HepG2 (cell line): ENCODE measurements at regions not wholly inside any gene's neighbourhood (a gene's known extent, or its start where the extent isn't known, plus 50 kb on each side); places are given as distances from the start of the nearest gene placed in this dataset.

Experiments used
- ATAC-seq: fragments of 200-7000 bp; cut with Tn5 transposase; 3 replicates; pipeline ENCODE4 v1.9.1; 2020; ENCODE audit warnings: mild to moderate bottlenecking, moderate library complexity
- BruUV-seq: library from RNA; stranded (reverse); fragments of 400-500 nt; replicated peaks from 2 replicates; lab custom pipeline; 2021; lab: Mats Ljungman, UMichigan
- CTCF ChIA-PET: fragments of 300-600 bp; formaldehyde crosslinking; extraction: SDS; loops from one replicate; lab custom pipeline; 2021; ENCODE audit warnings: low total read pairs, inconsistent platforms, low intra/inter-chr PET ratio; lab: Yijun Ruan, JAX
- POLR2A ChIA-PET: fragments of 350-600 bp; sonication (Branson Sonifier 250); formaldehyde crosslinking; loops from one replicate; lab custom pipeline; 2020; ENCODE audit warnings: antibody characterized with exemption, inconsistent platforms; lab: Yijun Ruan, JAX
- DNase-seq: peaks from one replicate; pipeline ENCODE4 v3.0.0-alpha.2; 2015; ENCODE audit warnings: low spot score
- FAIRE-seq: peaks from 3 replicates; lab custom pipeline; 2011; peaks lifted over from hg19 to GRCh38; lab: Jason Lieb, UNC
- H2AFZ ChIP-seq: one replicate; pipeline ENCODE4 v1.6.1; 2011; ENCODE audit warnings: low read length, inconsistent platforms
- H3K27ac ChIP-seq: fragments of 300-600 bp; 3 replicates; pipeline ENCODE4 v1.8.0; 2011; ENCODE audit warnings: mixed run types, mild to moderate bottlenecking, mixed read lengths, low read length, inconsistent platforms; ENCODE audit not compliant: insufficient read depth; ENCODE audit errors: extremely low read length
- H3K27me3 ChIP-seq, 2 experiments: fragments of 200-600 bp in 1 of 2; 2 replicates in 1 of 2; 3 replicates in 1 of 2; pipeline versions ENCODE4 v1.6.0 to v1.8.0; 2011; ENCODE audit warnings: low read length in 2 of 2, mild to moderate bottlenecking in 2 of 2, moderate library complexity in 2 of 2, inconsistent platforms in 1 of 2; ENCODE audit not compliant: insufficient read depth in 2 of 2, control insufficient read depth in 1 of 2
- H3K36me3 ChIP-seq, 2 experiments: fragments of 200-600 bp in 1 of 2; replicated peaks in 1 of 2; 2 replicates in 1 of 2; 3 replicates in 1 of 2; pipeline versions ENCODE4 v1.5.1 to v1.8.0; 2011; ENCODE audit warnings: low read length in 2 of 2, inconsistent platforms in 1 of 2; ENCODE audit not compliant: insufficient read depth in 2 of 2, control insufficient read depth in 1 of 2
- H3K4me1 ChIP-seq: 2 replicates; pipeline ENCODE4 v1.5.1; 2012; ENCODE audit warnings: low read length, inconsistent platforms; ENCODE audit not compliant: insufficient read depth
- H3K4me2 ChIP-seq: 2 replicates; pipeline ENCODE4 v1.6.0; 2011; ENCODE audit warnings: low read depth, low read length, inconsistent platforms
- H3K4me3 ChIP-seq, 3 experiments: fragments of 200-600 bp in 1 of 3; sonication (generic), shearing (Covaris generic) in 1 of 3; replicated peaks in 1 of 3; 2 replicates each; pipeline ENCODE4 v1.5.1; 2011 to 2016; ENCODE audit warnings: low read length in 3 of 3, inconsistent platforms in 2 of 3, low read depth in 2 of 3, mild to moderate bottlenecking in 2 of 3, control low read depth in 1 of 3, mixed read lengths in 1 of 3; ENCODE audit not compliant: insufficient read depth in 1 of 3
- H3K79me2 ChIP-seq: one replicate; pipeline ENCODE4 v1.6.1; 2011; ENCODE audit warnings: low read length, inconsistent platforms; ENCODE audit not compliant: insufficient read depth
- H3K9ac ChIP-seq: 2 replicates; pipeline ENCODE4 v1.6.0; 2011; ENCODE audit warnings: mild to moderate bottlenecking, low read depth, low read length, inconsistent platforms; ENCODE audit not compliant: insufficient read depth
- H3K9me3 ChIP-seq: 2 replicates; pipeline ENCODE4 v1.5.1; 2012; ENCODE audit warnings: mild to moderate bottlenecking, low read length
- H4K20me1 ChIP-seq: 2 replicates; pipeline ENCODE4 v1.6.0; 2011; ENCODE audit warnings: inconsistent platforms, mild to moderate bottlenecking, low read length, moderate library complexity; ENCODE audit not compliant: insufficient read depth
- DNMT3B ChIP-seq: conservative IDR thresholded peaks from 2 replicates; pipeline ENCODE4 v1.6.1; 2016; ENCODE audit warnings: missing biosample characterization, control low read depth
- ELF4 ChIP-seq: sonication (generic); formaldehyde crosslinking; IDR thresholded peaks from 2 replicates; pipeline ENCODE4 v1.5.0; 2020; ENCODE audit warnings: missing genetic modification reagents, mild to moderate bottlenecking, moderate library complexity, borderline replicate concordance
- HNF1B ChIP-seq: sonication (generic); formaldehyde crosslinking; IDR thresholded peaks from 2 replicates; pipeline ENCODE4 v1.5.1; 2020; ENCODE audit warnings: mild to moderate bottlenecking, moderate library complexity, missing genetic modification reagents
- HOXD1 ChIP-seq: sonication (generic); formaldehyde crosslinking; IDR thresholded peaks from 2 replicates; pipeline ENCODE4 v1.5.0; 2020; ENCODE audit warnings: missing genetic modification reagents
- NCOA5 ChIP-seq: sonication (generic); formaldehyde crosslinking; IDR thresholded peaks from 2 replicates; pipeline ENCODE4 v1.4.0; 2020; ENCODE audit warnings: missing genetic modification reagents
- RAD51 ChIP-seq: fragments of 450-650 bp; IDR thresholded peaks from 2 replicates; pipeline ENCODE4 v1.6.1; 2016; ENCODE audit warnings: borderline replicate concordance
- TCF7 ChIP-seq: sonication (generic); IDR thresholded peaks from 2 replicates; pipeline ENCODE4 v1.6.1; 2016; ENCODE audit warnings: antibody characterized with exemption, low read depth
- ZBTB37 ChIP-seq: sonication (generic); formaldehyde crosslinking; IDR thresholded peaks from 2 replicates; pipeline ENCODE4 v1.4.0; 2020; ENCODE audit warnings: mild to moderate bottlenecking, missing genetic modification reagents
- ZNF670 ChIP-seq: sonication (generic); formaldehyde crosslinking; IDR thresholded peaks from 2 replicates; pipeline ENCODE4 v1.8.0; 2022; ENCODE audit warnings: mild to moderate bottlenecking, missing genetic modification reagents, borderline replicate concordance
- ZNF768 ChIP-seq: sonication (generic); formaldehyde crosslinking; IDR thresholded peaks from 2 replicates; pipeline ENCODE4 v1.4.0; 2020; ENCODE audit warnings: missing genetic modification reagents
- ZNF792 ChIP-seq: IDR thresholded peaks from 2 replicates; pipeline ENCODE4 v1.6.1; 2016
- ZSCAN12 ChIP-seq: sonication (generic); formaldehyde crosslinking; IDR thresholded peaks from 2 replicates; pipeline ENCODE4 v1.9.0; 2021; ENCODE audit warnings: mild to moderate bottlenecking, missing genetic modification reagents
- WGBS: methylation state at CpG from one replicate; pipeline ENCODE4 v1.1.6; 2017; ENCODE audit warnings: low lambda C conversion rate; 5-methylcytosine and 5-hydroxymethylcytosine counted together
- in situ Hi-C: cut with HindIII; loops from 2 replicates; pipeline ENCODE4 v1.10.0; 2017; ENCODE audit warnings: low pct_unique_long_range_greater_than_20kb; ENCODE audit not compliant: extremely low pct_ligation_motif_present
- intact Hi-C: fragments of 100-400 bp; cut with micrococcal nuclease; formaldehyde crosslinking; loops from one replicate; pipeline ENCODE4 v1.10.0; 2022; ENCODE audit not compliant: unreplicated experiment
- TF ChIP-seq, protein P1 (sequence below): sonication (generic); formaldehyde crosslinking; IDR thresholded peaks from 2 replicates; pipeline ENCODE4 v1.4.0; 2020; ENCODE audit warnings: mild to moderate bottlenecking, missing genetic modification reagents

DNA sequence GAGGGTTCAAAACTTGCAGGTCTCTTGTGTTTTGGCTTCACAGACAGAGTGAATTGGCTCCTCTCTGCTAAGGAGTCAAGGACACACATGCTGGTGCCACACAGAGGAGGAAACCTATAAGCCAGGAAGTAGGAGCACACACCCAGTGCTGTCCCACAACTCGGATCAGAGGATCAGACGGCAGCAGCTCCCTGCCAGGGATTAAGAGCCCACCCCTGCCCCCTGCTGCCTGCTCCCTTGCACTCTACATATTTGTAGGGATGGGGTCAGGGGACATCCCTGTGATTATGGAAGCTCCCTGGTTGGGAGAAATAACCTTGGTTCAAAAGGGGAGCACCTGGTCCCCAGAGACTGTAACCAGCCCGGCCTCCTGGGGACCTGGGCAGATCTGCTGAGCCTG, 77.5 kb upstream of the CLDN10 start:
- Histone ChIP-seq H3K4me2 (no peak overlapping the region), H3K27ac (no peak overlapping the region), H3K4me3 (no peak overlapping the region), H3K27me3 (peaks cover 2 to 14% of the 10 kb centered on the region in 2 experiments; a peak in 4 of 5 replicates), H3K36me3 (no peaks in the 10 kb centered on the region), H3K9me3 (no peaks in the 10 kb centered on the region), H4K20me1 (no peaks in the 10 kb centered on the region), H2AFZ (no peak overlapping the region), H3K9ac (no peak overlapping the region), H3K79me2 (no peaks in the 10 kb centered on the region), H3K4me1 (peaks cover 12% of the 10 kb centered on the region)
- POLR2A ChIA-PET: no interaction called here
- ATAC-seq: peak; percentile 39
- DNase-seq: no peak
- intact Hi-C loops: no loop called here
- CTCF ChIA-PET: no interaction called here
- 0% methylated on average over 3 of the region's 3 CpGs for WGBS
- in situ Hi-C loops: loop anchor here (5.0 kb wide), 1 partner anchor 283 kb away; no protein-coding TSS in a partner anchor
- BruUV-seq: no TSS peak
- TF ChIP-seq NCOA5 (no peak), DNMT3B (CRISPR knock-in tag) (no peak), ZNF792 (CRISPR knock-in tag) (no peak), ZBTB37 (CRISPR knock-in tag) (no peak), HNF1B (no peak), TCF7 (no peak), ZNF670 (CRISPR knock-in tag) (no peak), ELF4 (CRISPR knock-in tag) (no peak), ZNF768 (CRISPR knock-in tag) (no peak), RAD51 (no peak), ZSCAN12 (CRISPR knock-in tag) (no peak), HOXD1 (CRISPR knock-in tag) (no peak)
- TF ChIP-seq, protein P1, sequence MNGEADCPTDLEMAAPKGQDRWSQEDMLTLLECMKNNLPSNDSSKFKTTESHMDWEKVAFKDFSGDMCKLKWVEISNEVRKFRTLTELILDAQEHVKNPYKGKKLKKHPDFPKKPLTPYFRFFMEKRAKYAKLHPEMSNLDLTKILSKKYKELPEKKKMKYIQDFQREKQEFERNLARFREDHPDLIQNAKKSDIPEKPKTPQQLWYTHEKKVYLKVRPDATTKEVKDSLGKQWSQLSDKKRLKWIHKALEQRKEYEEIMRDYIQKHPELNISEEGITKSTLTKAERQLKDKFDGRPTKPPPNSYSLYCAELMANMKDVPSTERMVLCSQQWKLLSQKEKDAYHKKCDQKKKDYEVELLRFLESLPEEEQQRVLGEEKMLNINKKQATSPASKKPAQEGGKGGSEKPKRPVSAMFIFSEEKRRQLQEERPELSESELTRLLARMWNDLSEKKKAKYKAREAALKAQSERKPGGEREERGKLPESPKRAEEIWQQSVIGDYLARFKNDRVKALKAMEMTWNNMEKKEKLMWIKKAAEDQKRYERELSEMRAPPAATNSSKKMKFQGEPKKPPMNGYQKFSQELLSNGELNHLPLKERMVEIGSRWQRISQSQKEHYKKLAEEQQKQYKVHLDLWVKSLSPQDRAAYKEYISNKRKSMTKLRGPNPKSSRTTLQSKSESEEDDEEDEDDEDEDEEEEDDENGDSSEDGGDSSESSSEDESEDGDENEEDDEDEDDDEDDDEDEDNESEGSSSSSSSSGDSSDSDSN (CRISPR knock-in tag): no peak
- FAIRE-seq: no peak
